ENCODE measurements at regions not wholly inside any gene's neighbourhood (a gene's known extent, or its start where the extent isn't known, plus 50 kb on each side); places are given as distances from the start of the nearest gene placed in this dataset.

DNA sequence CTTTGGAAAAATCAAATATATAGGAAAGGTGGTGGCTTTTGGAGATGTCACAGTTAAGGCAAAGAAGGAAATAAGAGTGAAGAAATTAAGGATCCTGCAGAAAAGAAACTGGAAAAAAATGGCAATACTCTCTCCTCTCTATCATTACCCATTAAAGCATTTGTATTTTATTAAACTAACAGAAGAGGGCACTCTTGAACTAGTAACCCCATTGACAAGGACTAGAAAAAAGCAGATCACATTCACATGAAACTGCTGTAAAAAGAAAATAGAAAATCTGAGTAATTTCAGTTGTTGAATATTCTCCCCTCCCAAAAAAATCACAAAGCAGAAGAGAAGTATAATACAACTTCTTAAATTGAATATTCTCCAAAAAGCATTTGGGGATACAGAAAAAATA is 104.1 kb upstream of the SLC35B3 start:
- peaks cover 13 to 16% of the 10 kb centered on the region in 2 experiments for H3K9me3 Mint-ChIP-seq
- H4K8ac ChIP-seq (replicated peaks; ENCODE audit: insufficient read length, low read depth, low read length), result no peak overlapping the region
- no peaks in the 10 kb centered on the region for H3K4me1 Mint-ChIP-seq
- no peaks in the 10 kb centered on the region for H3K27me3 ChIP-seq (ENCODE audit: insufficient read depth, low read length)
- no peak overlapping the region for H2BK15ac ChIP-seq (ENCODE audit: low read depth, low read length)
- H2BK12ac ChIP-seq (ENCODE audit: insufficient read length, low read depth, low read length), result no peak overlapping the region
- H3K23ac ChIP-seq (ENCODE audit: insufficient read length, low read depth, low read length), result no peak overlapping the region
- H4K5ac ChIP-seq (ENCODE audit: insufficient read length, low read depth, low read length), result no peak overlapping the region
- H3K9ac ChIP-seq (ENCODE audit: extremely low read depth, insufficient read length, low read length), result no peak overlapping the region
- H2BK5ac ChIP-seq (ENCODE audit: insufficient read length, low read length), result no peak overlapping the region
- no peak overlapping the region for H2BK120ac ChIP-seq (ENCODE audit: low read depth, low read length, poor library complexity, severe bottlenecking)
- no peak overlapping the region for H3K4ac ChIP-seq (ENCODE audit: low read depth, low read length)
- TF ChIP-seq, protein P1, sequence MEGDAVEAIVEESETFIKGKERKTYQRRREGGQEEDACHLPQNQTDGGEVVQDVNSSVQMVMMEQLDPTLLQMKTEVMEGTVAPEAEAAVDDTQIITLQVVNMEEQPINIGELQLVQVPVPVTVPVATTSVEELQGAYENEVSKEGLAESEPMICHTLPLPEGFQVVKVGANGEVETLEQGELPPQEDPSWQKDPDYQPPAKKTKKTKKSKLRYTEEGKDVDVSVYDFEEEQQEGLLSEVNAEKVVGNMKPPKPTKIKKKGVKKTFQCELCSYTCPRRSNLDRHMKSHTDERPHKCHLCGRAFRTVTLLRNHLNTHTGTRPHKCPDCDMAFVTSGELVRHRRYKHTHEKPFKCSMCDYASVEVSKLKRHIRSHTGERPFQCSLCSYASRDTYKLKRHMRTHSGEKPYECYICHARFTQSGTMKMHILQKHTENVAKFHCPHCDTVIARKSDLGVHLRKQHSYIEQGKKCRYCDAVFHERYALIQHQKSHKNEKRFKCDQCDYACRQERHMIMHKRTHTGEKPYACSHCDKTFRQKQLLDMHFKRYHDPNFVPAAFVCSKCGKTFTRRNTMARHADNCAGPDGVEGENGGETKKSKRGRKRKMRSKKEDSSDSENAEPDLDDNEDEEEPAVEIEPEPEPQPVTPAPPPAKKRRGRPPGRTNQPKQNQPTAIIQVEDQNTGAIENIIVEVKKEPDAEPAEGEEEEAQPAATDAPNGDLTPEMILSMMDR (conservative IDR thresholded peaks at IDR 0.05), result peak; percentile 64; the same call in 2 of the 3 replicates
- no peak overlapping the region for H3K14ac ChIP-seq (ENCODE audit: insufficient read depth, low read length)
- H3K36me3 Mint-ChIP-seq (ENCODE audit: insufficient read depth in 1 of 3, low read depth in 3 of 3), result peaks cover 0 to 17% (median 5%) of the 10 kb centered on the region in 3 experiments; a peak in 5 of 7 replicates
- H3K79me1 ChIP-seq (ENCODE audit: insufficient read depth, low read depth, low read length, poor library complexity, severe bottlenecking), result no peaks in the 10 kb centered on the region
- H2BK20ac ChIP-seq (ENCODE audit: low read depth, low read length, poor library complexity, severe bottlenecking), result no peak overlapping the region
- H3K27me3 Mint-ChIP-seq (ENCODE audit: low read depth), result no peaks in the 10 kb centered on the region
- H3K23me2 ChIP-seq (ENCODE audit: insufficient read length, low read depth, low read length, poor library complexity, severe bottlenecking), result no peaks in the 10 kb centered on the region
- H3K27ac ChIP-seq (ENCODE audit: insufficient read length, low read depth, low read length), result no peak overlapping the region
- no peak overlapping the region for H3K4me2 ChIP-seq (ENCODE audit: insufficient read depth, insufficient read length, low read length)
- no peaks in the 10 kb centered on the region for H3K79me2 ChIP-seq (ENCODE audit: insufficient read depth, low read length)
- DNase-seq, result no peak
- no peak overlapping the region for H2AK5ac ChIP-seq (ENCODE audit: insufficient read length, low read length)
- no peak overlapping the region for H3K27ac Mint-ChIP-seq
- H4K91ac ChIP-seq (ENCODE audit: insufficient read length, low read depth, low read length), result no peak overlapping the region
- no peak overlapping the region for H3K56ac ChIP-seq (ENCODE audit: insufficient read length, low read depth, low read length)
- no peaks in the 10 kb centered on the region for H4K20me1 ChIP-seq (ENCODE audit: control insufficient read depth, insufficient read depth, insufficient read length)
- no peak overlapping the region for H3T11ph ChIP-seq (ENCODE audit: low read length)
- no peak overlapping the region for H3K4me3 Mint-ChIP-seq
- no peak overlapping the region for H2AFZ ChIP-seq (ENCODE audit: low read length)
- no peaks in the 10 kb centered on the region for H3K9me3 ChIP-seq (ENCODE audit: control insufficient read depth, low read depth, low read length)
- no peak overlapping the region for H3K18ac ChIP-seq (ENCODE audit: insufficient read length, low read depth, low read length)
- H3K4me1 ChIP-seq (ENCODE audit: insufficient read depth, low read length), result no peaks in the 10 kb centered on the region

Data from H9 (cell line).